ENCODE measurements at regions not wholly inside any gene's neighbourhood (a gene's known extent, or its start where the extent isn't known, plus 50 kb on each side); places are given as distances from the start of the nearest gene placed in this dataset.

- DNase-seq, result no peak
These were observed 811.1 kb upstream of the SALL3 start for GRCh38 chr18:78168526-78168925.

- no peak for DNase-seq
These were observed 810.3 kb upstream of the SALL3 start for GRCh38 chr18:78169174-78169864.

GRCh38 chr18:78171954-78172353, 807.7 kb upstream of the SALL3 start:
- no peak for DNase-seq

- no peak for DNase-seq
These were observed 804.9 kb upstream of the SALL3 start for GRCh38 chr18:78174737-78175136.

GRCh38 chr18:78178812-78179211, 800.8 kb upstream of the SALL3 start:
- DNase-seq, result no peak

- no peak for DNase-seq
These were observed 798.9 kb upstream of the SALL3 start for GRCh38 chr18:78180741-78181140.

- no peak for DNase-seq
These were observed 795.8 kb upstream of the SALL3 start for GRCh38 chr18:78183815-78184214.

- no peak for DNase-seq
These were observed 788.3 kb upstream of the SALL3 start for GRCh38 chr18:78191276-78191675.

- no peak for DNase-seq
These were observed 787.6 kb upstream of the SALL3 start for GRCh38 chr18:78192054-78192453.

GRCh38 chr18:78196280-78196679, 783.3 kb upstream of the SALL3 start:
- no peak for DNase-seq

GRCh38 chr18:78199002-78199401, 780.6 kb upstream of the SALL3 start:
- no peak for DNase-seq

GRCh38 chr18:78199611-78200010, 780.0 kb upstream of the SALL3 start:
- DNase-seq, result no peak

- DNase-seq, result no peak
These were observed 771.7 kb upstream of the SALL3 start for GRCh38 chr18:78207942-78208341.

- DNase-seq, result no peak
These were observed 771.2 kb upstream of the SALL3 start for GRCh38 chr18:78208461-78208860.

GRCh38 chr18:78213361-78213994, 766.1 kb upstream of the SALL3 start:
- DNase-seq, result no peak

GRCh38 chr18:78221496-78221895, 758.1 kb upstream of the SALL3 start:
- DNase-seq, result no peak

- DNase-seq, result no peak
These were observed 750.6 kb upstream of the SALL3 start for GRCh38 chr18:78228974-78229373.

- DNase-seq, result no peak
These were observed 748.7 kb upstream of the SALL3 start for GRCh38 chr18:78230911-78231310.

- DNase-seq, result no peak
These were observed 747.4 kb upstream of the SALL3 start for GRCh38 chr18:78232196-78232595.

GRCh38 chr18:78237864-78238263, 741.8 kb upstream of the SALL3 start:
- no peak for DNase-seq

- no peak for DNase-seq
These were observed 741.1 kb upstream of the SALL3 start for GRCh38 chr18:78238404-78239089.

- no peak for DNase-seq
These were observed 740.5 kb upstream of the SALL3 start for GRCh38 chr18:78239090-78239457.

- no peak for DNase-seq
These were observed 739.5 kb upstream of the SALL3 start for GRCh38 chr18:78240101-78240500.

GRCh38 chr18:78240627-78241252, 738.9 kb upstream of the SALL3 start:
- DNase-seq, result no peak
